ENCODE measurements at regions not wholly inside any gene's neighbourhood (a gene's known extent, or its start where the extent isn't known, plus 50 kb on each side); places are given as distances from the start of the nearest gene placed in this dataset.

DNA sequence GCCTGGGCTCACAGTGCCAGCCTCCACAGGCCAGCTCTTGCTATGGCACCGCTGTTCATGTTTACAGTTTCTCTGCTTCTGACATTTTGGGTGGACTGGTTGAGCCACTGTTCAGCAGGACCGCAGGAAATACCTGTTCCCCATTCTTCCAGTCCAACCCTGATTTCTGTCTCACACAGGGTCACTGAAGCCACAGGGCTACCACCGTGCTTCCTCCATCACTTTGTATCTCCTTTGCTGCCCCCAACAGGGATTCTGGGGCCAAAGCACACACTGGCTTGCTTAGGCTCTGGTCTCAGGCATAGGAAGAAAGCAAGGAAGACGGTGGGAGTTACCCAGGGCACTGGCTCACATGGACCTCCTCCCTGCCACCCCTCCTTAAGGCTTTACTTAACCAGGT lies 164.5 kb downstream of the UNC5CL start:
- Histone ChIP-seq H3K4me2 (ENCODE audit: low read depth, low read length) (no peak overlapping the region), H3K9ac (ENCODE audit: insufficient read depth, low read depth, low read length) (no peak overlapping the region), H3K4me1 (ENCODE audit: insufficient read depth, low read length) (peaks cover 10% of the 10 kb centered on the region), H3K36me3 (replicated peaks in 1 of 2; ENCODE audit: control insufficient read depth in 1 of 2, insufficient read depth in 2 of 2, low read length in 2 of 2) (no peaks in the 10 kb centered on the region), H3K27me3 (ENCODE audit: control insufficient read depth in 1 of 2, insufficient read depth in 2 of 2, low read length in 2 of 2) (peaks cover 0 to 5% of the 10 kb centered on the region in 2 experiments; a peak in 2 of 5 replicates), H4K20me1 (ENCODE audit: insufficient read depth, low read length) (no peaks in the 10 kb centered on the region), H3K79me2 (ENCODE audit: insufficient read depth, low read length) (no peaks in the 10 kb centered on the region), H3K27ac (ENCODE audit: extremely low read length, insufficient read depth, low read length) (no peak overlapping the region), H2AFZ (ENCODE audit: low read length) (no peak overlapping the region), H3K4me3 (replicated peaks in 1 of 3; ENCODE audit: insufficient read depth in 1 of 3, low read depth in 2 of 3, low read length in 3 of 3) (no peak overlapping the region), H3K9me3 (ENCODE audit: low read length) (no peaks in the 10 kb centered on the region)
- CTCF ChIA-PET (ENCODE audit: low intra/inter-chr PET ratio, low total read pairs), result no interaction called here
- intact Hi-C loops (cut with micrococcal nuclease; ENCODE audit: unreplicated experiment) (no loop called here), in situ Hi-C loops (cut with HindIII; ENCODE audit: extremely low pct_ligation_motif_present, low pct_unique_long_range_greater_than_20kb) (no loop called here)
- FAIRE-seq, result peak; percentile 66
- POLR2A ChIA-PET, result no interaction called here
- 10% methylated on average over 4 of the region's 4 CpGs for WGBS (ENCODE audit: low lambda C conversion rate)
- TF ChIP-seq STAG1 (CRISPR knock-in tag; IDR thresholded peaks at IDR 0.05) (peak; percentile 37; the same call in 1 of the 2 replicates), SNAI1 (CRISPR knock-in tag; IDR thresholded peaks at IDR 0.05; ENCODE audit: borderline replicate concordance) (no peak), CTCF (CRISPR knock-in tag; IDR thresholded peaks at IDR 0.05) (peak; percentile 55)
- ATAC-seq, result peak; percentile 71
- no TSS peak for BruUV-seq (replicated peaks)
- DNase-seq (ENCODE audit: low spot score), result no peak

DNA sequence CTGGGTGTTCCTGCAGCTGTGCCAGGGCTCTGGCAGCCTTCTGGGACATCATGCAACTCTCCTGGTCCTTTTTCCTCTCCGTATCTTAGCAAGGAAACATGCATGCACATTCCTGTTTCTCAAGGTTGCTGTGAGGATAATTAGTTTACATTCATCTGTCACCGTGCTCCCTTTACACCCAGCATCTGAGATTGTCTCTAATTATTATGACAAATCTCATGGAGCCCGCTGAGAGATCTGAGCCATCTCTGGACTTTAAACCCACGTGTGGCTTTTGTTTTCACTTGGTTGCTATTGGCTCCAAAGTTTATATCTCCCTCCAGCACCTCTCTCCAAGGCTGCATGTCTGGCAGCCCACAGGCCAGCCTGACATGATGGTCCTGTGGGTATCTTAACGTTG lies 167.6 kb downstream of the UNC5CL start:
- DNase-seq (ENCODE audit: low spot score), result peak; percentile 22
- CTCF ChIA-PET (ENCODE audit: low intra/inter-chr PET ratio, low total read pairs), result no interaction called here
- POLR2A ChIA-PET, result no interaction called here
- Histone ChIP-seq H3K4me2 (ENCODE audit: low read depth, low read length) (no peak overlapping the region), H4K20me1 (ENCODE audit: insufficient read depth, low read length) (no peaks in the 10 kb centered on the region), H3K27me3 (ENCODE audit: control insufficient read depth in 1 of 2, insufficient read depth in 2 of 2, low read length in 2 of 2) (peaks cover 0 to 21% of the 10 kb centered on the region in 2 experiments; a peak in 2 of 5 replicates), H3K4me3 (replicated peaks in 1 of 3; ENCODE audit: insufficient read depth in 1 of 3, low read depth in 2 of 3, low read length in 3 of 3) (no peak overlapping the region), H2AFZ (ENCODE audit: low read length) (no peak overlapping the region), H3K36me3 (replicated peaks in 1 of 2; ENCODE audit: control insufficient read depth in 1 of 2, insufficient read depth in 2 of 2, low read length in 2 of 2) (no peaks in the 10 kb centered on the region), H3K4me1 (ENCODE audit: insufficient read depth, low read length) (peaks cover 10% of the 10 kb centered on the region), H3K79me2 (ENCODE audit: insufficient read depth, low read length) (no peaks in the 10 kb centered on the region), H3K27ac (ENCODE audit: extremely low read length, insufficient read depth, low read length) (no peak overlapping the region), H3K9ac (ENCODE audit: insufficient read depth, low read depth, low read length) (no peak overlapping the region), H3K9me3 (ENCODE audit: low read length) (no peaks in the 10 kb centered on the region)
- no peak for FAIRE-seq
- in situ Hi-C loops (cut with HindIII; ENCODE audit: extremely low pct_ligation_motif_present, low pct_unique_long_range_greater_than_20kb) (no loop called here), intact Hi-C loops (cut with micrococcal nuclease; ENCODE audit: unreplicated experiment) (no loop called here)
- BruUV-seq (replicated peaks), result no TSS peak
- WGBS (ENCODE audit: low lambda C conversion rate), result under 1% methylated on average over 5 of the region's 5 CpGs
- ATAC-seq, result peak; percentile 63
- TF ChIP-seq ZNF33B (CRISPR knock-in tag; IDR thresholded peaks at IDR 0.05) (no peak), RFX1 (IDR thresholded peaks at IDR 0.05) (peak; percentile 35), ZNF883 (CRISPR knock-in tag; IDR thresholded peaks at IDR 0.05; ENCODE audit: not compliant biosample characterization) (no peak), HNF1A (IDR thresholded peaks at IDR 0.05; ENCODE audit: low read depth) (no peak), HNF1A (CRISPR knock-in tag; IDR thresholded peaks at IDR 0.05; ENCODE audit: borderline replicate concordance) (no peak), ATM (IDR thresholded peaks at IDR 0.05; ENCODE audit: borderline replicate concordance) (no peak), USF2 (IDR thresholded peaks at IDR 0.05; ENCODE audit: low read depth, low read length) (0 out of 2 replicates have a peak, but pooled peaks have one; percentile 4), USF2 (CRISPR knock-in tag; IDR thresholded peaks at IDR 0.05; ENCODE audit: borderline replicate concordance) (no peak), ZNF792 (CRISPR knock-in tag; IDR thresholded peaks at IDR 0.05) (no peak)
